Anterior cingulate cortex (tissue), 58 donors: ENCODE measurements at regions not wholly inside any gene's neighbourhood (a gene's known extent, or its start where the extent isn't known, plus 50 kb on each side); places are given as distances from the start of the nearest gene placed in this dataset.

Experiments used
- DNase-seq, 58 donors: peaks; one replicate each; lab custom pipeline; 2025; lab: John Stamatoyannopoulos, UW

DNA sequence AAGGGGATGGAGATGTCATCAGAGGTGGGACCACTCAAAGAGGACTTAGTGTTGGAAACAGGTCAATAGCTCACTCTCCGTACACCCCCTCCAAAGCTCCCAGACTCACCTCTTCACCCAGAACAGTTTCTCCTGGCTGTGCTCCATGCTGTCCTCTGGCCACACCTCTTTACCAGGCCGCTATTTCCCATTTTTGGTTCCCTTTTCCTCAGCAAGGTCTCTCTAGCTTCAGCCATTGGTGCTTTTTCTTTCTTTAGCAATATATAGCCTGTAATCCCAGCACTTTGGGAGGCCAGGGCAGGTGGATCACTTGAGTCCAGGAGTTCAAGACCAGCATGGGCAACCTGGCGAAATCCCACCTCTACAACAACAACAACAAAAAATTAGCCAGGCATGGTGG lies 123.6 kb upstream of the SMAD3 start:
- no peak for DNase-seq

DNA sequence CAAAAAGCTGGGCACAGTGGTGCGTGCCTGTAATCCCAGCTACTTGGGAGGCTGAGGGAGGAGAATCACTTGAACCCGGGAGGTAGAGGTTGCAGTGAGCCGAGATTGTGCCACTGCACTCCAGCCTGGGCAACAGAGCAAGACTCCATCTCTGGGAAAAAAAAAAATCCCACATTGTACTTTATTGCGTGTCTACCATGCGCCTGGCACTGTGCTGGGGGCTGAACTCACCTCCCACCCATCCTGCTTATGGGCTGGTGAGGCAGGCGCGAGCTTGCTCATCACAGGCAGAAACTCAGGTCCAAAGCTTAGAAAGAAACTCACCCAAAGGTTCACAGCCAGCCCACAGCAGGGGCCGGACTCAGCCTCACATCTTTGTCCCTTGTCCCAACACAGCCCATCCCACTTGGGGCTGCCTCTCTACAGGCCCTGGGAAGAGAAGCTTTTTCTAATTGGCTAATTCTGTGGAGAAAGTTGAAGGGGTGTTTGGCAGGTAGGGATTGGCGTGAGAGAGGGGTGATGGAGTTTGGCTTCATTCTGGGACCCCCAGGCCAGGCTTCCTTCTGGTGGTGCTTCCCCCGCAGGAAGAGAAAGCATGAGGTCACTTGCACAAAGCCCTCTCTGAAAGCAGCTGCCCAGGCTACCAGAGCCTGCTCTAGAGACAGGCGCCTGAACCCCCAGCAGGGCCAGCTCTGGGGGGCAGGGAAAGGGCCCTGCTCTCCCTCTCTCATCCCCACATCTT lies 122.6 kb upstream of the SMAD3 start:
- no peak for DNase-seq

DNA sequence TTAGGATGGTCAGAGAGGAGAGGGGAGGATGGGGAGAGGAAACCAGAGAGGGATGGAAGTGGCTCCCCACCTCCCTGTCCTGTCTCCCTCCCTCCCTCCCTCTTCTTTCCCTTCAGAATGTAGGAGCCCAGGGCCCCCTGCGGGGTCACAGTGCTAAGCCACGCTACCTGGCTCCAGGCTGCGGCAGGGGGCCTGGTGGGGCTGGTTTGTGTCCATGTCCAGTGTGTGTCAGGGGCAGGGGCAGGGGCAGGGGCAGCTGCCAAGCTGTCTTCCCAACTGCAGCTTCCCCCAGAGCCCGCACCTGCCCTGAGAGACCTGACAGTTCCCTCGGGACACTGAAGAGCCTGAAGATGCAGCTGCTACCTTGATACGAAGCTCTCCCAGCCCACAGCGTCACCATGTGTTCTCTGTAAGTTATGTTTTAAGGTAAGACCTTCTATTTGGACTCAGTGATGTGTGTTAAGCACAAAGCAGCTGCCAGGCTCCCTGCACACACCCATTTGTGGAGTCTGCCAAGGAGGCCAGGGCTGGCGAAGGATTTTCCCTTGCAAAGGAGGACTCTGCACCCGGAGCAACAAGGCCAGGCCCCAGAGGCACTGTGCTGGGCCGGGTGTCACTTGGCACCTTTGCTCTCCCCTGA lies 121.8 kb upstream of the SMAD3 start:
- DNase-seq = no peak

DNA sequence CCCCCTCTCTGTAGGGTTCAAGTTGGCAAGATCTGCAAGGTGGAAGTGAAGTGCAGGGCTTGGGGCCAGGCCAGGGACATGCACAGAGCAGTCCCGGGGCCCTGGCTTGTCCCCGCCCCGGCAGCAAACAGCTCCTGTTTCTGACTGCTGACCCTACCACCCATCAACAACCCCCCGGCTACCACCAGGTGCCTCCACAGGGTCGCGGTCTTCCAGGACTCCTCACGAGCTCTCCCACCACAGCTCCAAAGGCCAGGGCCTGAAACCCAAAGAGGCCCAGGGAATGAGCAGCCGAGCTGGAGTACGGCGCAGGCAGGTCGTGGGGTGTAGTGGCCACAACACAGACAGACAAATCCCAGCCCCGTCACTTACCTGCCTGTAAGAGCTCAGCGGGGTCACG lies 121.3 kb upstream of the SMAD3 start:
- no peak for DNase-seq

DNA sequence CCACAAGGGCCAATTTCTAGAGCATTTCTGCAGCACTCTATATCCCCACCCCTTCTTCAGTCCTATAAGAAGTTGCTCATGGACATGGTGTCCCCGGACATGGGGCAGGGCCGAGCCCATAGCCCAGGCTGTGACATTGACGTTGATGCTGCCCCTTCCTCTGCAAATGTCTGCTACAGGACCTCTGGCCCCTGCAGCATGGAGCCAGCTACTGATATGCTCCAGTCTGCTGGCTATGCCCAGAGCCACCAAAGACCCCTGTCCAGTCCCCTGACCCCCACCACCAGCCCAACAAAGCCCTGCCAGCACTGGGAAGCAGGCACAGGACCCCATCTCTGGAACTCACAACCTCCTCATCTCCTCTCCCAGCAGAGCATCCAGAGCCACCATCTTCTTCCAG lies 120.1 kb upstream of the SMAD3 start:
- no peak for DNase-seq

DNA sequence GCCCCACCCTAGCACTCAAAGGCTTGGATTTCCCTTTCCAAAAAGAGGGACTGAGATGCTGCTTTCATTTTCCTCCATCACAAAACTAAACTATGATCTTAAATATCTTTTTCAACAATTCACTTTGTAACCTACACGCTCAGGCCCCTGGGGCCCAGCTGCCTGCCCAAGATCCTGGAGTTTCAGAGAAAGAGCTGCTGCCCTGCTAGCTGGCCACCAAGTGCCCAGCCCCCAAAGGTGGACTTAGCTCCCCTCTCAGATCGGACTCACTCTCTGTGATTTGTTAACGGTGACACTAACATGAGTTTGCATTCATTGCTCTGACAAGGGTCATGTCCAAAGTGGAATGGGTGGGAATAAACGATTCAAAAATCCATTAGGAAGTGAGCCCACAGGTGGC lies 119.6 kb upstream of the SMAD3 start:
- no peak for DNase-seq

DNA sequence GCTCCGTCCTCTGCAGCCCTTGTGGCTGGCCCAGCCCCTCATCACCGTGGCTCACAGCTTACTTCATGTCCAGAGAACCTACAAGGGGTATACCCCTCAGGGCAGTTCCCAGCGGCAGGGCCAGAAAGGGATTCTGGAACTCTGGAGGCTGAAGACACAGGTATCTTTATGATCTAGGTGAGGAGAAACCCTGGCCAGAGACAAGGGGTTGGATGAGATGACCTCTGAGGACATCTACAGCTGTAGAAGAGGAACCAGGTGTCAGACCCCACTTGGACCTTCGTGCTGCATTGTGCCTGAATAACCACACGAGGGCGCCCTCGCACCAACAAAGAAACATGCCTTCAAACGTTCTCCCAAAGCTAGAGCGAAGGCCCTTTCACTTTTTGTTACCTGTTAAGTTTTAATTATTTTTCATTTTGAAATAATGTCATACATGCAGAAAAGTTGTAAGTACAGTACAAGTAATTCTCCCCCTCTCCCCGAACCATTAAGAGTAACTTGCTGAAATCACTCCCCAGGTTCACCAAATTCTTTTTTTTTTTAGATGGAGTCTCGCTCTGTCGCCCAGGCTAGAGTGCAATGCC lies 118.7 kb upstream of the SMAD3 start:
- DNase-seq = peak in 53 of 58 donors; percentile 1 to 76 (median 34)

DNA sequence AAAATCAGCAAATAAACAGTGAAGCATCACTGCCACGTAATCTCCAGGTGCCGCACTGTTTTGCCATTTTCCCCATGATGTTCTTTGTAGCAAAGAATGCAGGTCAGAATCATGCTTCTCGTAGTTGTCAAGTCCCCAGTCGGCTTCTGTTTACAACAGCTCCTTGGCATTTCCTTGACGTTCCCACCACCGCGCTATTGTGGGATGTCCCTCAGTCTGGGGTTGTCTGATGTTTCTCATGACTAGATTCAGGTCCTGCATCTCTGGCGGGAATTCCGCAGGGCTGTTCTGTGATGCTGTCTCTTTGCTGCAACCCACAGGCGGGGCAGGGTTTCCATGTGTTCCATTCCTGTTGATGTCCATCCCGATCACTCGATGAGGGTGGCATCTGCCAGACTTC lies 117.9 kb upstream of the SMAD3 start:
- no peak for DNase-seq

DNA sequence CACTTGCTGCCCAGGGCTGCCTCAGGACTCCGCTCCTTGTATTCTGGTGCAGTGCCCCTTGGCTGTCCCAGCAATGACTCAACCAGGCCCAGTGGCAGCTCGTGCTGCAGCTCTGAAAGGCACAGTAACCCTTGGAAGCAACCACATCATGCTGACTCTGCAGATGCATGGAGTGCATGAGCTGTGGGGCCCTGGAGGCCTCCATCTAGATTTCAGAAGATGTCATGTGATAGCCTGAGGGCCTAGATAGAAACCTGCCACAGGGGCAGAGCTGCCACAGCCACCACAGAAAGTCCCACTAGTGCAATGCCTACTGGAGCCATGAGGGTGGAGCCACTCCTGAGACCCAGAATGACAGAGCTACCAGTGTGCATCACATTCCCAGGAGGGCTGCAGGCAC lies 117.1 kb upstream of the SMAD3 start:
- no peak for DNase-seq

DNA sequence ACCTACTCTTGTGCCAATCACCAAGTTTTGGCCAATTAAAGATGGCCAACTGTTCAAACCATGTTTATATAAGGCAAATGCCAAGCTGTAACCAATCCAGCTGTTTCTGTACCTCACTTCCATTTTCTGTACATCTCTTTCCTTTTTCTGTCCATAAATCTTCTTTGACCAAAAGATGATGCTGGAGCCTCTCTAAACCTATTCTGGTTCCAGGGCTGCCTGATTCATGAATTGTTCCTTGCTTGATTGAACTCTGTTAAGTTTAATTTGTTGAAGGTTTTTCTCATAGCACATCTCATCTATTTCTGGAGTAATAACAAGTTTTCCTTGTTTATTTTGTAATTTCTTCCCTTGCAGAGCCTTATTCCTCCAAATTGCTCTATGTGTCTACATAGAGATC lies 115.3 kb upstream of the SMAD3 start:
- DNase-seq = no peak

DNA sequence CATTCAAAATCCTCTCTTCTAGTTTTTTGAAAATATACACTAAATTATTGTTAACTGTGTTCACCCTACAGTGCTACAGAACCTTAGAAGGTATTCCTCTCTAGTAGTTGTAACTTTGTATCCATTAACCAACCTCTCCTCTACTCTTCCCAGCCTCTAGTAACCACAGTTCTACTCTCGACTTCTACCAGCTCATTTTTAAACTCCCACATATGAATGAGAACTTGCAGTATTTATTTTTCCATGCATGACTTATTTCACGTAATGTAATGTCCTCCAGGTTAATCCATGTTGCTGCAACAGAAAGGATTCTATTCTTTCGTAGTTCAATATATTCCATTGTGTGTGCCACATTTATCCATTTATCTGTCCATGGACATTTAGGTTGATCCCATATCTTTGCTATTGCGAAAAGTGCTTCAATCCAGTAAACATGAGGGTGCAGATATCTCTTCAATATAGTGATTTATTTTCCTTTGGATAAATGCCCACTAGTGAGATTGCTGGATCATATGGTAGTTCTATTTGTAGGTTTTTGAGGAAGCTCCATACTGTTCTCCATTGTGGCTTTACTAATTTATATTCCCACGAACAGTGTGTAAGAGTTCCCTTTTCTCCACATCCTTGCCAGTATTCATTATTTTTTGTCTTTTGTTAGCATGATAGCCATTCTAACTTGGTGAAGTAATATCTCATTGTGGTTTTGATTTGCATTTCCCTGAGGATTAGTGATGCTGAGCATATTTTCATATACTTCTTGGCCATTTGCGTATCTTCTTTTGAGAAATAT lies 113.7 kb upstream of the SMAD3 start:
- DNase-seq = no peak

DNA sequence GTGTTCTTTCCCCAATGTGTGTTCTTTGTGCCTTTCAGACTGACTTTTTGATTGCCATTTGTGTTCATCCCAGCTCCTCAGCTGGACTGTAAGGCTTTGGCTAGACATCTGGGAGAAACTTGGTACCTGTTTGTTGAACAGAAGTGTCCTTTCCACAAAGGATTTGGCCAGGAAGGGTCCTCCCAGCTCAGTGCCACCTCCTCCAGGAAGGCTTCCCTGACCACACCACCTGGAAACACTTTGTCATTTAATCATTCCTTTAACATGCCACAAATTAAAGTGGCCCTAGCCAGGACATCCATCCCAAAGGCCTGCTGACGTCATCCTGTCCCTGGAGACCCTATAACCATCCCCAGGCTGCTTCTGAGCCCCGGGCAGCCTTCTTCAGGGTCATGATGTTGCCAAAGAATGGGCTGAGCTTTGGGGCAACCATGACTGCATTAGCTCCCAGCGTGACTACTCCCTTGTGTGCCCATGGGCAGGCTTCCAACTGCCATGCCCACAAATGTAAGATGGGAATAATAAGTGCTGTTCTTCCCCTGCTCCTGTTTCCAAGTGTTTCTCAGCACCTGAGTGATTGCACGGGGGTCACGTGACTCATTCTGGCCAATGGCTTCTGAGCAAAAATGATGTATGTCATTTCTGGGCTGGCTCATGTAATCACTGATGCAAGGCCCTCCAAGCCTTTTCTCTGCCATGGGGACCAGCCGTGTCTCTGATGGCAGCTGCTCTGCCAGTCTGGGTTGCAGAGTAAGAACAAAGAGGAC lies 112.5 kb upstream of the SMAD3 start:
- no peak for DNase-seq

DNA sequence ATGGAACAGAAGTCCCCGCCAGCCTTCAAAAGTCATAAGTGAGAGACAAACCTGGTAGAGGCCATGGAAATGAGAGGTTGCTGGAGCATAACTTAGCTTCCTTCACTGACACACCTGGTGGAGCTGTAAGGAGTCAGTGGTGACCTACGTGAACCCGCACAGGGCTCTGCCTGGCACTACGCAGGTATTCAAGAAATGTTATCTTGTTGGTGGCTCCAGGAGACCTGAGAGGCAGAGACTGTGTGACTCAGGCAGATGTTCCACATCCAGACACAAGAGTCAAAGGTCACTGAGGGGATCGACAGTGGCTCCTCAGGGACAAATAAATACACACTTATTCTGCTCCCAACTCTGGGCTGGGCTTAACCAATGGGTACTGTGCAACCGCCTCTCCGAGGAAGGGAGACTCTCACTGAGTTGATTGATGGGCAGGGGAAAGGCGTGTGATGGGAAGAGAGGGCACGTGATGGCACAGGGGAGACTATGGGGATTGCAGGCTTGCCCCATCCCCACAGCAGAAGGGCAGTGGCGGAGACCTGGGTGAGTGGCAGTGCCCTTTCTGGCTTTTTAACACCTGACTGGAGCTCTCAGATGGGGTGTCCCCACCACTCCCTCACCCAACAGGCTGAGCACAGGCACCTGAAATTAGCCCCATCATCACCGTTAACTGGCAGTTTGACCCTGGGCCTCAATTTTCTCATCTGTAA lies 111.7 kb upstream of the SMAD3 start:
- no peak for DNase-seq

DNA sequence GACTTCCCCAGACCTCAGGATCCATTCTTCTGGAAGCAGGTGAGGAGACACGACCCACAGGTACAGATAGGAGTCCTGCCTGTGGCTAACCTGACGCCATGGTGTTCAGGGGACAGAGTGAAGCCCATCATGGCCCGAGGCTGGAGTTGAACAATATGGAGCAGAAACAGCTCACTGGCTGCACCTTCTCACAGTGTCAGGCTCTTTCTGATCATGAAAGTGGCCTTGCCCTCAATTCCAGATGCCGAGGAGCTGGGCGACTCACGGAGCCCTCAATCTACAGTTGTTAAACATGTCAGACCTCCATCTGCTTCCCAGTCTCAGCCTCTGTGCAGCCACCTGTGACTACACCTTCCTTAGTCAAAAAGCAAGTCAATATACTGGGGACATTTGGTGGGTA lies 110.8 kb upstream of the SMAD3 start:
- no peak for DNase-seq

DNA sequence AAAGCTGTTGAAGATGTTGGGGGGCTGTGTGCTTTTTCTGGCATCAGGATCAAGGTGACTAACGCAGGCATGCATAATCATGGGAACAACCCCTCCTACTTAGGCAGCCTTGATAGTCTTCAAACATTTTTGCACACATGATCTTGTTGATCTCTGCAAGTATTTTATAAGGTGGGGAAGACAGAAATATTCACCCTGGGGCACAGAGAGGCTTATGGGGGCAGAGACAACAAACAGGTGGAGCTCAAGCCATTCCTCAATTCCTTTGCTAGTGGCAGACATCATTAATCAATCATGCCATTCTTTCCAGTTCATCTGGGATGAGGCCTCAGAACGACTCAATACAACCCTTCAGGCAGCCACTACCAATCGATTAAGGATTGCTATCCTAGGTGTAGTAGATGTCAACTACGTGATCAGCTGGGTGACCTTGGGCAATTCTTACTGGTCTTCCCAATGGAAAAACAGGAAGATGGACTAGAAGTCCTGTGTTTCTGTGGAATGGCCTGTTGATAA lies 110.3 kb upstream of the SMAD3 start:
- no peak for DNase-seq

DNA sequence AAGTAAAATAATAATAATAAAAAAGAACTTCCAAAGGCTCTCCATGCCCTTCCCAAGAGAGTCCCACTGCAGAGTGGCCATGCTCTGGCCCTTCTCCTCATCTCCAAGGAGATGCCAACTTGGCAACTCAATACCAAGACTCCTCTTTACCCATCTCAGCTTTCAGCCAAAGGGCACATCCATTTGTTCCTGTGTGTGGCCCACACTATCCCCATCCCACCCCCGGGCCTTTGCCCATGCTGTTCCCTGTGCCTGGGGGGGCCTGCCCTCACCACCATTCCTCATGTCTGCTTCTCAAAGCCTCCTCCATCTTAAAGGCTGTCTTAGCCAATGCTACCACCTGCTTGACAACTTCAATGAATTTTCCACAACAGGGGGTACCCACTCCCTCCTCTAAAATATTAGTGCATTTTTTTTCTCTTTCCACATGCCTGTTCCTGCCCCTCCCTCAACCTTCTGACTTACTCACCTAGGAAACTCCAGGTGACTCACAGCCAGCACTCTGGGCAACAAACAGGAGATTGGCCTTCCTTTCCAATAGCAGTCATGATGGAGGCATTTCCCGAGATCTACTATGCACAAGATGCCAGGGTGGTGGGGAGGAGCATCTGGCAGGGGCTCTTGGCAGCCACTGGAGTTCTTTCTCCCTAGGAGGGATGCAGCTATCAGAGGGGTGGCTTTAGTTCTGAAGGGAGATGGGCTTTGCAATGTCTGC lies 109.4 kb upstream of the SMAD3 start:
- DNase-seq = no peak

DNA sequence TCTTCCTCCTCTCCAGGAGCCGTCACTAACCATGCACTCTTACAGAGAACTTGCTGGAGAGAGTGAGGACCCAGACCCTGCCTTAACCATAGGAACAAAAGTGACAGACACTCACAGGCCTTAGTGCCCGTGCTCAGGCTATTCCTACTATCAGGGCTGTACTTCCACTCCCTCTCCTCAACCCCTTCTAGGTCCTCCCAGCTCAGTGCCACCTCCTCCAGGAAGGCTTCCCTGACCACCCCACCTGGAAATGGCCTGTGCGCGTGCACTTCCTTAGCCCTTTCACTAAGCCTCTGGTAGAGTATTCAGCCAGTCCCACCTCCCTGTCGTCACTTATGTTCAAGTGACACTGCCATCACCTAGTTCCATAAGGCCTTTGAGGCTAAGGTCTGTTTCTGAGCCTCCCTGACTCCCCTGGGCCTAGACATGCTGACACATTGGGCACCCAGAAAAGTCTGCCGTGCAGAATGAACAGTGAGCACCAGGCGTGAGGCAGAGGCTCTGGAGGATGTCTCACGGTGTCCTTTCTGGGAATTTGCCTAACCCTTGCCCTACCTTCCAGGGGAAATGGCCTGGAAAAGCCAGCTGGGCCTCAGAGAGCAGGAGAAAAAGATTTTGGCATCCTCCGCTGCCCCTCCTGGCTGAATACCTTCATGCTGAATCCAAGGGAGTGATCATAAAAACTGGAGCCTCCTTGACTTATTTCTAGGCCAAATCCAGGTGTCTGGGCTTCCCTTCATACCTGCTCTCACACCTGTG lies 108.6 kb upstream of the SMAD3 start:
- DNase-seq = no peak

DNA sequence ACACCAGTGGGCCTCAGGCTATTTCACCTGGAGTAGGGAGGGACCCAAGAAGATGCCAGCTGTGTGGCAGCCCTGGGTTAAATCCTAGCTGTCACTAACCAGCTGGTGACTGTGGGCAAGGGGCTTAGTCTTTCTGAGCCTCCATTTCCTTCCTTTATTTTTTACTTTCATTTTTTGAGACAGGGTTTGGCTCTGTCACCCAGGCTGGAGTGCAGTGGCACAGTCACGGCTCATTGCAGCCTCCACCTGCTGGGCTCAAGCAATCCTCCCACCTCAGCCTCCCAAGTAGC lies 108.0 kb upstream of the SMAD3 start:
- DNase-seq = no peak

DNA sequence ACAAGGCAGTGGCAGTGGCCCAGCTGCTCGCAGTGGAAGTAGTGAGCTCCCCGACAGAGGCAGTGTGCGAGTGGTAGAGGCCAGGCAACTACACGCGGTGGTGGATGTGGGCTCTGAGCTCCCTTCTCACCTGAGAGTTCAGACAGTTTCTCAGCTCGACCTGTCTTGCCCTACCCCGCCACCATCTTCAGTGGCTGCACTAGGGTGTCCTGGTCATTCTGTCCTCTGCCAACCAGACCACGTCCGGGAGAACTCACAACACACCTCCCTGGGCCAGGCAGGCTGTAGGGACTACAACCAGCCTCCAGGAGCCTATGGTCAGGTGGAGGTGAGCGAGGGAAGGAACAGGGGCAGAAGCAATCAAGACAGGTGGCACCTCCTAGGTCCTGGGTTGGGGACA lies 106.3 kb upstream of the SMAD3 start:
- DNase-seq = no peak
